ENCODE measurements at regions not wholly inside any gene's neighbourhood (a gene's known extent, or its start where the extent isn't known, plus 50 kb on each side); places are given as distances from the start of the nearest gene placed in this dataset.

DNA sequence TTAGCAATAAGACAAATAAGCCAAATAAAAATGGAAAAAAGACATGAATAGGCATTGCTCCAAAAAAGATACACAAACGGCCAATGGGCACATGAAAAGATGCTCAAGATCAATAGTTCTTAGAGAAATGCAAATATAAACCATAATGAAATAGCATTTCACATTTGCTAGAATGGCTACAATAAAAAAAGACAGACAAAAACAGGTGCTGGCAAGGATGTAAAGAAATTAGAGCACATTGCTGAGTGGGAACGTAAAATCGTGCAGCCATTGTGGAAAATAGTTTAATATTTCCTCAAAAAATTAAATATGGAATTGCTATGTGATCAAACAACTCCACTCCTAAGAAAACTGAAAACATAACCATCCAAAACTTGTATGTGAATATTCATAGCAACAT is 160.0 kb upstream of the SPATS2L start:
- TF ChIP-seq, protein P1, sequence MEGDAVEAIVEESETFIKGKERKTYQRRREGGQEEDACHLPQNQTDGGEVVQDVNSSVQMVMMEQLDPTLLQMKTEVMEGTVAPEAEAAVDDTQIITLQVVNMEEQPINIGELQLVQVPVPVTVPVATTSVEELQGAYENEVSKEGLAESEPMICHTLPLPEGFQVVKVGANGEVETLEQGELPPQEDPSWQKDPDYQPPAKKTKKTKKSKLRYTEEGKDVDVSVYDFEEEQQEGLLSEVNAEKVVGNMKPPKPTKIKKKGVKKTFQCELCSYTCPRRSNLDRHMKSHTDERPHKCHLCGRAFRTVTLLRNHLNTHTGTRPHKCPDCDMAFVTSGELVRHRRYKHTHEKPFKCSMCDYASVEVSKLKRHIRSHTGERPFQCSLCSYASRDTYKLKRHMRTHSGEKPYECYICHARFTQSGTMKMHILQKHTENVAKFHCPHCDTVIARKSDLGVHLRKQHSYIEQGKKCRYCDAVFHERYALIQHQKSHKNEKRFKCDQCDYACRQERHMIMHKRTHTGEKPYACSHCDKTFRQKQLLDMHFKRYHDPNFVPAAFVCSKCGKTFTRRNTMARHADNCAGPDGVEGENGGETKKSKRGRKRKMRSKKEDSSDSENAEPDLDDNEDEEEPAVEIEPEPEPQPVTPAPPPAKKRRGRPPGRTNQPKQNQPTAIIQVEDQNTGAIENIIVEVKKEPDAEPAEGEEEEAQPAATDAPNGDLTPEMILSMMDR (IDR thresholded peaks at IDR 0.05 in 8 of 11, conservative IDR thresholded peaks at IDR 0.05 in 3 of 11): no peak
- TF ChIP-seq POLR2AphosphoS5 (IDR thresholded peaks at IDR 0.05) (no peak), POLR2A (IDR thresholded peaks at IDR 0.05) (no peak)

Data from spleen (tissue), 7 donors.